ENCODE measurements at regions not wholly inside any gene's neighbourhood (a gene's known extent, or its start where the extent isn't known, plus 50 kb on each side); places are given as distances from the start of the nearest gene placed in this dataset.

DNA sequence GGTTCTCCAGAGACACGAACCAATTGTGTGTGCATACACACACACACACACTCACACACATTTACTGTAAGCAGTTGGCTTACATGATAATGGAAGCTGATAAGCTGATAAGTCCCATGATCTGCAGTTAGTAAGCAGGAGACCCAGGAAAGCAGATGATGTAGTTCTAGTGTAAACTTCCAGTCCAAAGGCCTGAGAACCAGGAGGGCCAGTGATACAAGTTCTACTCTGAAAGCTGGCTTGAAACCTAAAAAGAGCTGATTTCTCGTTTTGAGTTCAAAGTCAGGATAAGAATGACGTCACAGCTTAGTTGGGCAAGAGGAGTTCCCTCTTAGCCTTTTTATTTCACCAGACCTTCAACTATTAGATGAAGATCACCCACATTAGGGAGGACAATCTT, 558.8 kb upstream of the PIK3C3 start:
- TF ChIP-seq POLR2AphosphoS5 (IDR thresholded peaks at IDR 0.05; ENCODE audit: low read depth, low read length) (no peak), TAF1 (IDR thresholded peaks at IDR 0.05; ENCODE audit: borderline replicate concordance, insufficient read depth, low read length) (no peak)
- TF ChIP-seq, protein P1, sequence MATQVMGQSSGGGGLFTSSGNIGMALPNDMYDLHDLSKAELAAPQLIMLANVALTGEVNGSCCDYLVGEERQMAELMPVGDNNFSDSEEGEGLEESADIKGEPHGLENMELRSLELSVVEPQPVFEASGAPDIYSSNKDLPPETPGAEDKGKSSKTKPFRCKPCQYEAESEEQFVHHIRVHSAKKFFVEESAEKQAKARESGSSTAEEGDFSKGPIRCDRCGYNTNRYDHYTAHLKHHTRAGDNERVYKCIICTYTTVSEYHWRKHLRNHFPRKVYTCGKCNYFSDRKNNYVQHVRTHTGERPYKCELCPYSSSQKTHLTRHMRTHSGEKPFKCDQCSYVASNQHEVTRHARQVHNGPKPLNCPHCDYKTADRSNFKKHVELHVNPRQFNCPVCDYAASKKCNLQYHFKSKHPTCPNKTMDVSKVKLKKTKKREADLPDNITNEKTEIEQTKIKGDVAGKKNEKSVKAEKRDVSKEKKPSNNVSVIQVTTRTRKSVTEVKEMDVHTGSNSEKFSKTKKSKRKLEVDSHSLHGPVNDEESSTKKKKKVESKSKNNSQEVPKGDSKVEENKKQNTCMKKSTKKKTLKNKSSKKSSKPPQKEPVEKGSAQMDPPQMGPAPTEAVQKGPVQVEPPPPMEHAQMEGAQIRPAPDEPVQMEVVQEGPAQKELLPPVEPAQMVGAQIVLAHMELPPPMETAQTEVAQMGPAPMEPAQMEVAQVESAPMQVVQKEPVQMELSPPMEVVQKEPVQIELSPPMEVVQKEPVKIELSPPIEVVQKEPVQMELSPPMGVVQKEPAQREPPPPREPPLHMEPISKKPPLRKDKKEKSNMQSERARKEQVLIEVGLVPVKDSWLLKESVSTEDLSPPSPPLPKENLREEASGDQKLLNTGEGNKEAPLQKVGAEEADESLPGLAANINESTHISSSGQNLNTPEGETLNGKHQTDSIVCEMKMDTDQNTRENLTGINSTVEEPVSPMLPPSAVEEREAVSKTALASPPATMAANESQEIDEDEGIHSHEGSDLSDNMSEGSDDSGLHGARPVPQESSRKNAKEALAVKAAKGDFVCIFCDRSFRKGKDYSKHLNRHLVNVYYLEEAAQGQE (IDR thresholded peaks at IDR 0.05; ENCODE audit: insufficient read depth in 1 of 2, low read depth in 2 of 2, low read length in 2 of 2): no peak

All from PFSK-1 (cell line).